HG02943 (cell line): ENCODE measurements at regions not wholly inside any gene's neighbourhood (a gene's known extent, or its start where the extent isn't known, plus 50 kb on each side); places are given as distances from the start of the nearest gene placed in this dataset.
"Not testable (repeated sequence)": the region's sequence is repeated elsewhere in the genome, so short reads cannot be mapped to it uniquely, and the experiment has no call there.

Experiments
- ATAC-seq: cut with Tn5 transposase; IDR thresholded peaks from one replicate; pipeline ENCODE4 v1.9.1; 2021; ENCODE audit warnings: mild to moderate bottlenecking, low read depth, moderate library complexity; ENCODE audit not compliant: unreplicated experiment

- ATAC-seq, result no peak
These were observed 93.9 kb downstream of the TEX35 start for GRCh38 chr1:178606839-178607238.

- peak; percentile 35 for ATAC-seq
These were observed 95.0 kb downstream of the TEX35 start for GRCh38 chr1:178607718-178608408.

GRCh38 chr1:178609015-178609414, 96.1 kb downstream of the TEX35 start:
- ATAC-seq, result no peak

- not testable (repeated sequence) for ATAC-seq
These were observed 97.9 kb downstream of the TEX35 start for GRCh38 chr1:178610690-178611410.

- no peak for ATAC-seq
These were observed 99.4 kb downstream of the TEX35 start for GRCh38 chr1:178612261-178612660.

GRCh38 chr1:178613271-178613945, 100.5 kb downstream of the TEX35 start:
- no peak for ATAC-seq

DNA sequence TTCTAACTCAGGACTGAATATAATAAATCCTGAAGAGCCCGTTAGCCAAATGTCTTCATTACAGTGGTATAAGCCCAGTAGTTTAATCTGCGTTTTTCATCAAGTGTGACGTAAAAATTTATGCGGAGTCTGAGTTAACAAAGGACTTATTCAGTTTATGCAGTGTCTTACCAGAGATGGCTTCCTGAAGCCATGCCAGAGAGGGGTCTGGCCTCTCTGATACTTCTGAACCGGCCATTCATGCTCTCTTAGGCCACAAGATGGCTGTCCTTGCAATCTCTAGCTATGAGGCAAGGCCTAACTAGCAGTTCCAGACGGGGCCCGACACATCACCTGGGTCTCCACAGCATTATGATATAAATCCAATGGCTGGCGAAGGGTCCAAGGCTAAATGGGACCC, 101.4 kb downstream of the TEX35 start:
- no peak for ATAC-seq

GRCh38 chr1:178619042-178619927, 105.8 kb upstream of the RALGPS2 start:
- ATAC-seq, result no peak

- no peak for ATAC-seq
These were observed 104.2 kb upstream of the RALGPS2 start for GRCh38 chr1:178620584-178621475.

DNA sequence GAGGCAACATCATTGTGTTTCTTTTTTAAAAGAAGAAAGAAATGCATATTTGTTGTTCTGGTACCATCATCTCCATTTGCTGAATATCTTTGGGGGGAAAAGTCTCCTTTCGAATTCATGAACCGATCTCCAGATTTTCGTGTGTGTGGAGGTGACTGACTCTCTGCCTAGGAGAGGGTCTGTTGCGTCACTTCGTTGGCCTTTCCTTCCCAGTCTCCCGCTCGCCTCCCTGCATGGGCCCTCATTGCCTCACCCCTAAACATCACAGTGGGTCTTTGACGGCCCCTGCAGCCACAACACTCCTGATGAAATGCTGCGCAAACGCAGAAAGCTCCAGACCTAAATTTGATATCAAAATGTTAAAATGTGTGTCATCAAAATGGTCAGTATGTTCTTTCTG, 103.2 kb upstream of the RALGPS2 start:
- ATAC-seq, result no peak

DNA sequence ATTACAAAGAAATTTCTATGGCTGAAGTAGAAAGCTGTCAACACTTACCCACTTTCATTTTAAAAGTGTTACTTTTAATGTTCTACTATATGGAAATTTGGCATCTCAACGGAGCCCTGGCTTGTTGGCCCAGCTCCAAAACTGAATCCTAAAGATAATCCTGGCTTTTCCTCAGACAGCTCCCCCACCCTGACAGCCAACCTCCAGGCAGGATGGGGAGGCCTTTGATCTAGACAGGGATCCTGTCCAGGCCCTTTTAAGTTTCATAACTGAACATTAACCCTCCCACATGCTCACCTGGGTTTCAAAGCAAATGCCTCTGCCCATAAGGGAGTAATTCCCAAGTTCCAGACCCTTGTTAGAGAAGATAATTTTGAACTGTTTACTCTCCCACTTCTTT, 99.3 kb upstream of the RALGPS2 start:
- no peak for ATAC-seq

DNA sequence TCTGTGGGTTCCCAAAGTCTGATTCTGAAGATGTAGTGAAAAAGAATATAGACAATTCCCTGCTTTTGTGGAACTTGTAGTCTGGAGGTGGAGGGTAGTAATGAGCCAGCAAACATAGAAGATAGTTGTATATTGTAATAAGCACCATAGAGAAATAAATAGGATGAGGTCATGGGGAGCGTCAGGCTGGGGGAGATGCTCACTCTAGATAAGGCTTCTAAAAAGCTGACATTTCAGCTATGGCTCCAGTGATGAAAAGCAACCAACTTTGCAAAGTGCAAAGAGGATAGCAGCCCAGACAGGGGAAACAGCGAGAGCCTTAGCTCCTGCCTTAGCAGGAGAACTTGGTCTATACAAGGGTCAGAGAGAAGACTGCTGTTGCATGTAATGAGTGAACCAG, 98.0 kb upstream of the RALGPS2 start:
- no peak for ATAC-seq

GRCh38 chr1:178628637-178629251, 96.3 kb upstream of the RALGPS2 start:
- no peak for ATAC-seq

- ATAC-seq, result no peak
These were observed 95.5 kb upstream of the RALGPS2 start for GRCh38 chr1:178629252-178630154.

DNA sequence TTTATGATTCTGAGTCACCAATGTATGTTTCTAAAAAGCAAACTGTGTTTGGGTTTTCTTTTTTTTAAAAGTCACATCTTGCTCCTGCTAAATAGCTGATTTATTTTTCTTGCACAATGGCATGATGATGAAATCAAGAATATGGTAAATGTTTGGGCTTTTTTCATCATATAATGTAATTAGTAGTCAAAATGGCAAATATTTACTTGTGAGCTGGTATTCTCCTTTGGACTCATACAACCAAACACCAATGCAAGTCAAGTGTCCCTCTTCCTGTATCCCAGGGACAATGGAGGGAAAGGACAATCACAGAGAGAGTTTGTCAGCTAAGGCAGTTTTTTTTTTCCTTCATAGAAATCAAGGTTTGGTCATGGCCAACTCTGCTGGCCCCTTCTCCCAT, 94.6 kb upstream of the RALGPS2 start:
- ATAC-seq, result no peak

- ATAC-seq, result no peak
These were observed 92.4 kb upstream of the RALGPS2 start for GRCh38 chr1:178632653-178633052.

GRCh38 chr1:178633056-178633455, 92.0 kb upstream of the RALGPS2 start:
- ATAC-seq, result no peak

DNA sequence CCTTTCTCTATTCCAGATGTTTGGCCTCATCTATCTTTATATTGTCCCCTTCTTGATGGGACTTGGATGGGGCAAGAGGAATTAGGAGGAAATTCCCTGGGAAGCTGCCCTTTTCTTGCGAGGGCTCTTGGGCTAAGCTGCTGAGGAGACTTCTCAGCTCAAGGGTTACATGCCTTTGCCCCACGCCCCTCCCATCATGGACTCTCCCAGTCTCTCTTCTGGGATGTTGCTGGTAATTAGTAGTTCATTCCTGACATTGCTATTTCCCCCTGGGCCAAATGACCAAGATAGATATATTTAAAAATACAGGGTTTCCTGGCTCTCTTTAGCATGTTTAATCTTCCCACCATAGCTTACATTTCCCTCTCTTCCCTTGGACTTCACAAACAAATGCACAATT, 90.6 kb upstream of the RALGPS2 start:
- ATAC-seq, result no peak
